IMR-90 (cell line): ENCODE measurements at regions not wholly inside any gene's neighbourhood (a gene's known extent, or its start where the extent isn't known, plus 50 kb on each side); places are given as distances from the start of the nearest gene placed in this dataset.

Source experiments
- BHLHE40 ChIP-seq: fragments of 150-350 bp; IDR thresholded peaks from 2 replicates; pipeline ENCODE4 v1.6.1; 2016; ENCODE audit warnings: mild to moderate bottlenecking, low read depth, low read length
- CEBPB ChIP-seq: IDR thresholded peaks from 2 replicates; pipeline ENCODE4 v1.6.1; 2012; ENCODE audit warnings: low read depth, low read length, improper control_type of control experiment
- CHD1 ChIP-seq: IDR thresholded peaks from 2 replicates; pipeline ENCODE4 v1.6.1; 2012; ENCODE audit warnings: low read depth, low read length, improper control_type of control experiment
- MAFK ChIP-seq: IDR thresholded peaks from 2 replicates; pipeline ENCODE4 v1.6.1; 2012; ENCODE audit warnings: low read depth, low read length, improper control_type of control experiment
- MAZ ChIP-seq: IDR thresholded peaks from 2 replicates; pipeline ENCODE4 v1.6.1; 2012; ENCODE audit warnings: low read depth, mild to moderate bottlenecking, low read length, improper control_type of control experiment, moderate library complexity, borderline replicate concordance
- MXI1 ChIP-seq: IDR thresholded peaks from 2 replicates; pipeline ENCODE4 v1.6.1; 2012; ENCODE audit warnings: low read depth, mild to moderate bottlenecking, low read length, moderate library complexity, borderline replicate concordance
- POLR2A ChIP-seq: IDR thresholded peaks from 2 replicates; pipeline ENCODE4 v1.6.1; 2012; ENCODE audit warnings: mild to moderate bottlenecking, low read depth, low read length
- RAD21 ChIP-seq: IDR thresholded peaks from 2 replicates; pipeline ENCODE4 v1.6.1; 2012; ENCODE audit warnings: low read length, improper control_type of control experiment
- RCOR1 ChIP-seq: IDR thresholded peaks from 2 replicates; pipeline ENCODE4 v1.6.1; 2012; ENCODE audit warnings: mild to moderate bottlenecking, low read length, improper control_type of control experiment; ENCODE audit not compliant: insufficient replicate concordance
- RFX5 ChIP-seq: IDR thresholded peaks from 2 replicates; pipeline ENCODE4 v1.8.0; 2012; ENCODE audit warnings: low read depth, mild to moderate bottlenecking, low read length, moderate library complexity
- SMC3 ChIP-seq: fragments of 150-350 bp; IDR thresholded peaks from 2 replicates; pipeline ENCODE4 v1.6.1; 2016; ENCODE audit warnings: low read depth, mild to moderate bottlenecking, antibody characterized with exemption, low read length, moderate library complexity
- USF2 ChIP-seq: fragments of 150-350 bp; IDR thresholded peaks from 2 replicates; pipeline ENCODE4 v1.6.1; 2017; ENCODE audit warnings: mild to moderate bottlenecking, antibody characterized with exemption, low read length, low read depth
- TF ChIP-seq, protein P1 (sequence below): conservative IDR thresholded peaks from 2 replicates; pipeline ENCODE4 v1.5.1; 2012; ENCODE audit warnings: mild to moderate bottlenecking, low read depth, low read length, improper control_type of control experiment
- TF ChIP-seq, protein P2 (sequence below): fragments of 150-350 bp; IDR thresholded peaks from 2 replicates; pipeline ENCODE4 v1.6.1; 2016; ENCODE audit warnings: low read depth, mild to moderate bottlenecking, low read length, moderate library complexity, borderline replicate concordance

- TF ChIP-seq, protein P1, sequence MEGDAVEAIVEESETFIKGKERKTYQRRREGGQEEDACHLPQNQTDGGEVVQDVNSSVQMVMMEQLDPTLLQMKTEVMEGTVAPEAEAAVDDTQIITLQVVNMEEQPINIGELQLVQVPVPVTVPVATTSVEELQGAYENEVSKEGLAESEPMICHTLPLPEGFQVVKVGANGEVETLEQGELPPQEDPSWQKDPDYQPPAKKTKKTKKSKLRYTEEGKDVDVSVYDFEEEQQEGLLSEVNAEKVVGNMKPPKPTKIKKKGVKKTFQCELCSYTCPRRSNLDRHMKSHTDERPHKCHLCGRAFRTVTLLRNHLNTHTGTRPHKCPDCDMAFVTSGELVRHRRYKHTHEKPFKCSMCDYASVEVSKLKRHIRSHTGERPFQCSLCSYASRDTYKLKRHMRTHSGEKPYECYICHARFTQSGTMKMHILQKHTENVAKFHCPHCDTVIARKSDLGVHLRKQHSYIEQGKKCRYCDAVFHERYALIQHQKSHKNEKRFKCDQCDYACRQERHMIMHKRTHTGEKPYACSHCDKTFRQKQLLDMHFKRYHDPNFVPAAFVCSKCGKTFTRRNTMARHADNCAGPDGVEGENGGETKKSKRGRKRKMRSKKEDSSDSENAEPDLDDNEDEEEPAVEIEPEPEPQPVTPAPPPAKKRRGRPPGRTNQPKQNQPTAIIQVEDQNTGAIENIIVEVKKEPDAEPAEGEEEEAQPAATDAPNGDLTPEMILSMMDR = no peak
- TF ChIP-seq POLR2A (no peak), MAZ (no peak), RAD21 (no peak), MAFK (no peak), SMC3 (no peak), BHLHE40 (no peak), USF2 (no peak), CHD1 (no peak), MXI1 (no peak), CEBPB (no peak), RCOR1 (no peak), RFX5 (no peak)
- TF ChIP-seq, protein P2, sequence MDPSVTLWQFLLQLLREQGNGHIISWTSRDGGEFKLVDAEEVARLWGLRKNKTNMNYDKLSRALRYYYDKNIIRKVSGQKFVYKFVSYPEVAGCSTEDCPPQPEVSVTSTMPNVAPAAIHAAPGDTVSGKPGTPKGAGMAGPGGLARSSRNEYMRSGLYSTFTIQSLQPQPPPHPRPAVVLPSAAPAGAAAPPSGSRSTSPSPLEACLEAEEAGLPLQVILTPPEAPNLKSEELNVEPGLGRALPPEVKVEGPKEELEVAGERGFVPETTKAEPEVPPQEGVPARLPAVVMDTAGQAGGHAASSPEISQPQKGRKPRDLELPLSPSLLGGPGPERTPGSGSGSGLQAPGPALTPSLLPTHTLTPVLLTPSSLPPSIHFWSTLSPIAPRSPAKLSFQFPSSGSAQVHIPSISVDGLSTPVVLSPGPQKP = no peak
Measured at GRCh38 chr4:16293210-16293838, 67.1 kb upstream of the TAPT1 start.
